Panc1 (cell line): ENCODE measurements at regions not wholly inside any gene's neighbourhood (a gene's known extent, or its start where the extent isn't known, plus 50 kb on each side); places are given as distances from the start of the nearest gene placed in this dataset.

Experiments
- ATAC-seq: fragments of 200-7000 bp; cut with Tn5 transposase; 2 replicates; pipeline ENCODE4 v1.9.1; 2020; ENCODE audit warnings: mild to moderate bottlenecking, moderate library complexity
- BruUV-seq: library from RNA; stranded (reverse); fragments of 400-500 nt; replicated peaks from 2 replicates; lab custom pipeline; 2021; lab: Mats Ljungman, UMichigan
- CTCF ChIA-PET: fragments of 300-600 bp; sonication (Branson Sonifier 250); formaldehyde crosslinking; loops from one replicate; lab custom pipeline; 2022; ENCODE audit warnings: antibody characterized with exemption; lab: Charles Lee
- POLR2A ChIA-PET: fragments of 300-600 bp; sonication (Branson Sonifier 250); formaldehyde crosslinking; loops from one replicate; lab custom pipeline; 2022; ENCODE audit warnings: antibody characterized with exemption; lab: Charles Lee
- DNase-seq: peaks from one replicate; pipeline ENCODE4 v3.0.0-alpha.2; 2010; ENCODE audit warnings: low read depth, low spot score
- H3K27ac ChIP-seq: 2 replicates; pipeline ENCODE4 v1.5.1; 2011; ENCODE audit warnings: mild to moderate bottlenecking, low read length, inconsistent platforms
- H3K27me3 ChIP-seq: fragments of 200-500 bp; sonication (Bioruptor generic); 2 replicates; pipeline ENCODE4 v1.6.0; 2014; ENCODE audit warnings: low read length, inconsistent platforms; ENCODE audit not compliant: control insufficient read depth, insufficient read depth
- H3K36me3 ChIP-seq: fragments of 200-500 bp; sonication (Bioruptor generic); 2 replicates; pipeline ENCODE4 v1.5.1; 2014; ENCODE audit warnings: inconsistent platforms, mild to moderate bottlenecking, low read length, moderate library complexity; ENCODE audit not compliant: control insufficient read depth, insufficient read depth
- H3K4me1 ChIP-seq: 2 replicates; pipeline ENCODE4 v1.5.1; 2011; ENCODE audit warnings: inconsistent platforms, mild to moderate bottlenecking, low read length, moderate library complexity; ENCODE audit not compliant: control insufficient read depth, insufficient read depth
- H3K4me3 ChIP-seq, 2 experiments: 2 replicates each; pipeline ENCODE4 v1.5.1; 2011 to 2012; ENCODE audit warnings: low read depth in 2 of 2, low read length in 2 of 2, mild to moderate bottlenecking in 2 of 2, inconsistent platforms in 1 of 2, moderate library complexity in 1 of 2
- H3K9me3 ChIP-seq: fragments of 200-500 bp; sonication (Bioruptor generic); 2 replicates; pipeline ENCODE4 v1.5.1; 2014; ENCODE audit warnings: low read depth, mild to moderate bottlenecking, inconsistent platforms, low read length, moderate library complexity; ENCODE audit not compliant: control insufficient read depth, insufficient read depth
- CTCF ChIP-seq: fragments of 450-650 bp; IDR thresholded peaks from 2 replicates; pipeline ENCODE4 v1.5.1; 2017; ENCODE audit warnings: mild to moderate bottlenecking
- POLR2AphosphoS5 ChIP-seq: IDR thresholded peaks from 2 replicates; pipeline ENCODE4 v1.6.1; 2012; ENCODE audit warnings: mild to moderate bottlenecking, low read depth, low read length, moderate library complexity
- SIN3A ChIP-seq: IDR thresholded peaks from 2 replicates; pipeline ENCODE4 v1.6.1; 2012; ENCODE audit warnings: low read depth, mild to moderate bottlenecking, low read length, moderate library complexity, borderline replicate concordance; ENCODE audit not compliant: insufficient read depth
- TCF7L2 ChIP-seq: IDR thresholded peaks from 2 replicates; pipeline ENCODE4 v1.6.1; 2011; ENCODE audit warnings: mild to moderate bottlenecking, low read depth, low read length, inconsistent platforms
- in situ Hi-C: cut with HindIII; loops from 2 replicates; pipeline ENCODE4 v1.10.0; 2016; ENCODE audit warnings: low sequenced_read_pairs, low pct_unique_long_range_greater_than_20kb
- intact Hi-C: fragments of 100-400 bp; cut with micrococcal nuclease; formaldehyde crosslinking; loops from one replicate; pipeline ENCODE4 v1.10.0; 2022; ENCODE audit not compliant: unreplicated experiment
- TF ChIP-seq, protein P1 (sequence below), 2 experiments: IDR thresholded peaks; 2 replicates each; pipeline ENCODE4 v1.6.1; 2011 to 2012; ENCODE audit warnings: low read depth in 2 of 2, control low read depth in 1 of 2, low read length in 1 of 2, mild to moderate bottlenecking in 1 of 2, moderate library complexity in 1 of 2; ENCODE audit not compliant: insufficient read depth in 1 of 2

GRCh38 chr1:188761226-188761625, 1716.4 kb downstream of the BRINP3 start:
- POLR2A ChIA-PET = no interaction called here
- Histone ChIP-seq H3K4me3 (no peak overlapping the region), H3K9me3 (no peaks in the 10 kb centered on the region), H3K27ac (no peak overlapping the region), H3K27me3 (no peaks in the 10 kb centered on the region), H3K36me3 (no peaks in the 10 kb centered on the region), H3K4me1 (no peaks in the 10 kb centered on the region)
- CTCF ChIA-PET = no interaction called here
- BruUV-seq = no TSS peak
- in situ Hi-C loops = no loop called here
- DNase-seq (no peak), ATAC-seq (no peak)
- TF ChIP-seq CTCF (no peak), SIN3A (no peak), TCF7L2 (no peak), POLR2AphosphoS5 (no peak)
- TF ChIP-seq, protein P1, sequence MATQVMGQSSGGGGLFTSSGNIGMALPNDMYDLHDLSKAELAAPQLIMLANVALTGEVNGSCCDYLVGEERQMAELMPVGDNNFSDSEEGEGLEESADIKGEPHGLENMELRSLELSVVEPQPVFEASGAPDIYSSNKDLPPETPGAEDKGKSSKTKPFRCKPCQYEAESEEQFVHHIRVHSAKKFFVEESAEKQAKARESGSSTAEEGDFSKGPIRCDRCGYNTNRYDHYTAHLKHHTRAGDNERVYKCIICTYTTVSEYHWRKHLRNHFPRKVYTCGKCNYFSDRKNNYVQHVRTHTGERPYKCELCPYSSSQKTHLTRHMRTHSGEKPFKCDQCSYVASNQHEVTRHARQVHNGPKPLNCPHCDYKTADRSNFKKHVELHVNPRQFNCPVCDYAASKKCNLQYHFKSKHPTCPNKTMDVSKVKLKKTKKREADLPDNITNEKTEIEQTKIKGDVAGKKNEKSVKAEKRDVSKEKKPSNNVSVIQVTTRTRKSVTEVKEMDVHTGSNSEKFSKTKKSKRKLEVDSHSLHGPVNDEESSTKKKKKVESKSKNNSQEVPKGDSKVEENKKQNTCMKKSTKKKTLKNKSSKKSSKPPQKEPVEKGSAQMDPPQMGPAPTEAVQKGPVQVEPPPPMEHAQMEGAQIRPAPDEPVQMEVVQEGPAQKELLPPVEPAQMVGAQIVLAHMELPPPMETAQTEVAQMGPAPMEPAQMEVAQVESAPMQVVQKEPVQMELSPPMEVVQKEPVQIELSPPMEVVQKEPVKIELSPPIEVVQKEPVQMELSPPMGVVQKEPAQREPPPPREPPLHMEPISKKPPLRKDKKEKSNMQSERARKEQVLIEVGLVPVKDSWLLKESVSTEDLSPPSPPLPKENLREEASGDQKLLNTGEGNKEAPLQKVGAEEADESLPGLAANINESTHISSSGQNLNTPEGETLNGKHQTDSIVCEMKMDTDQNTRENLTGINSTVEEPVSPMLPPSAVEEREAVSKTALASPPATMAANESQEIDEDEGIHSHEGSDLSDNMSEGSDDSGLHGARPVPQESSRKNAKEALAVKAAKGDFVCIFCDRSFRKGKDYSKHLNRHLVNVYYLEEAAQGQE (IDR thresholded peaks at IDR 0.05; ENCODE audit: insufficient read depth in 1 of 2, low read depth in 2 of 2, low read length in 1 of 2) = no peak
- intact Hi-C loops = no loop called here

- in situ Hi-C loops (no loop called here), intact Hi-C loops (no loop called here)
- DNase-seq (no peak), ATAC-seq (no peak)
- H3K36me3 ChIP-seq = no peaks in the 10 kb centered on the region
- H3K4me1 ChIP-seq = no peaks in the 10 kb centered on the region
- no peaks in the 10 kb centered on the region for H3K9me3 ChIP-seq
- CTCF ChIA-PET = no interaction called here
- no peaks in the 10 kb centered on the region for H3K27me3 ChIP-seq
- POLR2A ChIA-PET = no interaction called here
- TF ChIP-seq, protein P1 (IDR thresholded peaks at IDR 0.05; ENCODE audit: insufficient read depth in 1 of 2, low read depth in 2 of 2, low read length in 1 of 2) = no peak
- no peak for TF ChIP-seq TCF7L2
- no peak for TF ChIP-seq CTCF
- TF ChIP-seq SIN3A = no peak
- TF ChIP-seq POLR2AphosphoS5 = no peak
- BruUV-seq = no TSS peak
- H3K27ac ChIP-seq = no peak overlapping the region
- no peak overlapping the region for H3K4me3 ChIP-seq
Measured at GRCh38 chr1:188762166-188762743, 1715.4 kb downstream of the BRINP3 start.
